Keratinocyte (primary cell): ENCODE measurements at regions not wholly inside any gene's neighbourhood (a gene's known extent, or its start where the extent isn't known, plus 50 kb on each side); places are given as distances from the start of the nearest gene placed in this dataset.
A peak's percentile ranks its signal among the peaks of the same experiment; 100 is the strongest.

ENCODE experiments used
- DNase-seq: peaks from one replicate; pipeline ENCODE4 v3.0.0-alpha.2; 2011; ENCODE audit warnings: low read depth, missing footprints, low spot score
- FAIRE-seq: peaks from 2 replicates; lab custom pipeline; 2011; peaks lifted over from hg19 to GRCh38; lab: Jason Lieb, UNC
- H2AFZ ChIP-seq: 2 replicates; pipeline ENCODE4 v1.6.0; 2012; ENCODE audit warnings: low read length, control low read depth, inconsistent platforms; ENCODE audit not compliant: control insufficient read depth
- H3K27ac ChIP-seq: 2 replicates; pipeline ENCODE4 v1.5.1; 2011; ENCODE audit warnings: low read length; ENCODE audit not compliant: control insufficient read depth, insufficient read depth
- H3K27me3 ChIP-seq: 3 replicates; pipeline ENCODE4 v1.6.0; 2011; ENCODE audit warnings: low read length; ENCODE audit not compliant: control insufficient read depth, insufficient read depth; ENCODE audit errors: extremely low read depth
- H3K36me3 ChIP-seq, 2 experiments: 2 replicates in 1 of 2; 3 replicates in 1 of 2; pipeline ENCODE4 v1.5.1; 2011; ENCODE audit warnings: low read length in 2 of 2, mild to moderate bottlenecking in 1 of 2; ENCODE audit not compliant: control insufficient read depth in 2 of 2, insufficient read depth in 2 of 2; ENCODE audit errors: extremely low read depth in 1 of 2
- H3K4me1 ChIP-seq: 3 replicates; pipeline ENCODE4 v1.5.1; 2011; ENCODE audit warnings: low read length; ENCODE audit not compliant: control insufficient read depth, insufficient read depth; ENCODE audit errors: extremely low read depth
- H3K4me2 ChIP-seq: 3 replicates; pipeline ENCODE4 v1.6.0; 2011; ENCODE audit warnings: low read depth, low read length; ENCODE audit not compliant: control insufficient read depth, insufficient read depth; ENCODE audit errors: extremely low read depth
- H3K4me3 ChIP-seq, 3 experiments: fragments of 200-600 bp in 1 of 3; sonication (generic) in 1 of 3; 2 replicates in 2 of 3; 3 replicates in 1 of 3; pipeline ENCODE4 v1.5.1; 2011 to 2016; ENCODE audit warnings: low read length in 3 of 3, mild to moderate bottlenecking in 3 of 3, control low read depth in 2 of 3, inconsistent platforms in 1 of 3, low read depth in 1 of 3, mixed read lengths in 1 of 3, mixed run types in 1 of 3, moderate library complexity in 1 of 3; ENCODE audit not compliant: control insufficient read depth in 2 of 3, insufficient read depth in 2 of 3; ENCODE audit errors: extremely low read depth in 1 of 3
- H3K79me2 ChIP-seq: 2 replicates; pipeline ENCODE4 v1.6.0; 2012; ENCODE audit warnings: low read length; ENCODE audit not compliant: control insufficient read depth, insufficient read depth
- H3K9ac ChIP-seq: 3 replicates; pipeline ENCODE4 v1.6.0; 2011; ENCODE audit warnings: low read length; ENCODE audit not compliant: control insufficient read depth, insufficient read depth; ENCODE audit errors: extremely low read depth
- H3K9me1 ChIP-seq: 3 replicates; pipeline ENCODE4 v1.6.0; 2011; ENCODE audit warnings: low read length; ENCODE audit not compliant: control insufficient read depth, insufficient read depth; ENCODE audit errors: extremely low read depth
- H3K9me3 ChIP-seq: 2 replicates; pipeline ENCODE4 v1.5.1; 2012; ENCODE audit warnings: low read depth, low read length; ENCODE audit not compliant: control insufficient read depth
- H4K20me1 ChIP-seq: 3 replicates; pipeline ENCODE4 v1.6.0; 2011; ENCODE audit warnings: low read length; ENCODE audit not compliant: control insufficient read depth, insufficient read depth; ENCODE audit errors: extremely low read depth
- EZH2 ChIP-seq: IDR thresholded peaks from one replicate; pipeline ENCODE4 v1.6.1; 2012; ENCODE audit warnings: inconsistent platforms, mild to moderate bottlenecking, low read length, moderate library complexity
- dilution Hi-C: fragments of 300-500 bp; cut with MboI; formaldehyde crosslinking; loops from one replicate; pipeline ENCODE4 v1.7.0; 2020; ENCODE audit warnings: low sequenced_read_pairs; ENCODE audit not compliant: extremely low pct_ligation_motif_present
- TF ChIP-seq, protein P1 (sequence below), 3 experiments: IDR thresholded peaks in 1 of 3; conservative IDR thresholded peaks in 1 of 3; optimal IDR thresholded peaks in 1 of 3; 2 replicates in 2 of 3; 3 replicates in 1 of 3; pipeline versions ENCODE3 to v1.5.1; 2011; ENCODE audit warnings: low read length in 3 of 3, mild to moderate bottlenecking in 3 of 3, moderate library complexity in 2 of 3, control low read depth in 1 of 3, inconsistent platforms in 1 of 3; ENCODE audit not compliant: insufficient read depth in 2 of 3; ENCODE audit errors: extremely low read depth in 1 of 3

DNA sequence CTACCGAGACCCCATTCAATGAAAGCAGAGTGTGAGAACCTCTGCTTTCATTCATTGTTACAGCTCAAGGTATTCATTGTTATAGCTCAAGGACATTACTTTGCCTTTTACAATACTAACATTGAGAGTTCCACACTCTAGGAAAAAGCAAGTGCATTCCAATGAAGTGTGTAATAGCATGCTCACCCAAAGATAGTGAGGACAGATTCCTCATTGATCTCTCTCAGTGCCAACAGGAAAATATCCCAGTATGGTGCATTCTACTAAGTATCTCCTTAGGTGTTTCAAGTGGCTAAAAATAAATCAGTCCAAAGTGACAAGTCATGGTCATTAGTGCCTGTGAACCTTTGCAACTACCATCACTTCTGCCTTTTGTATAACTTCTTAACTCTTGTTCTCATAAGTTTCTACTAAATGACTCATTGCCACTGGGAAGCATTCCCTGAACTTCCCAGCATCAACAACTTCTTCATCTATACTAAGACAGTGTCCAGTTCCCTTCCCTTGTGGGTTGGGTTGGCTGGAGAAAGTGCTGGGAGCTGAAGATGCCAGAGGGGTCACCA, 140.7 kb upstream of the STXBP5 start:
- Histone ChIP-seq H2AFZ (no peak overlapping the region), H3K9me3 (no peaks in the 10 kb centered on the region), H3K79me2 (no peaks in the 10 kb centered on the region), H3K4me3 (no peak overlapping the region), H3K27ac (no peak overlapping the region), H3K4me2 (peak overlapping the region; percentile 27), H3K36me3 (no peaks in the 10 kb centered on the region), H4K20me1 (no peaks in the 10 kb centered on the region), H3K9ac (no peak overlapping the region), H3K4me1 (peaks cover 9% of the 10 kb centered on the region), H3K9me1 (no peaks in the 10 kb centered on the region), H3K27me3 (no peaks in the 10 kb centered on the region)
- dilution Hi-C loops, result no loop called here
- DNase-seq, result peak; percentile 4
- TF ChIP-seq EZH2, result no peak
- TF ChIP-seq, protein P1, sequence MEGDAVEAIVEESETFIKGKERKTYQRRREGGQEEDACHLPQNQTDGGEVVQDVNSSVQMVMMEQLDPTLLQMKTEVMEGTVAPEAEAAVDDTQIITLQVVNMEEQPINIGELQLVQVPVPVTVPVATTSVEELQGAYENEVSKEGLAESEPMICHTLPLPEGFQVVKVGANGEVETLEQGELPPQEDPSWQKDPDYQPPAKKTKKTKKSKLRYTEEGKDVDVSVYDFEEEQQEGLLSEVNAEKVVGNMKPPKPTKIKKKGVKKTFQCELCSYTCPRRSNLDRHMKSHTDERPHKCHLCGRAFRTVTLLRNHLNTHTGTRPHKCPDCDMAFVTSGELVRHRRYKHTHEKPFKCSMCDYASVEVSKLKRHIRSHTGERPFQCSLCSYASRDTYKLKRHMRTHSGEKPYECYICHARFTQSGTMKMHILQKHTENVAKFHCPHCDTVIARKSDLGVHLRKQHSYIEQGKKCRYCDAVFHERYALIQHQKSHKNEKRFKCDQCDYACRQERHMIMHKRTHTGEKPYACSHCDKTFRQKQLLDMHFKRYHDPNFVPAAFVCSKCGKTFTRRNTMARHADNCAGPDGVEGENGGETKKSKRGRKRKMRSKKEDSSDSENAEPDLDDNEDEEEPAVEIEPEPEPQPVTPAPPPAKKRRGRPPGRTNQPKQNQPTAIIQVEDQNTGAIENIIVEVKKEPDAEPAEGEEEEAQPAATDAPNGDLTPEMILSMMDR (optimal IDR thresholded peaks at IDR 0.05 in 1 of 3, IDR thresholded peaks at IDR 0.05 in 1 of 3, conservative IDR thresholded peaks at IDR 0.05 in 1 of 3; ENCODE audit: extremely low read depth in 1 of 3, insufficient read depth in 2 of 3, low read length in 3 of 3), result no peak
- peak; percentile 90 for FAIRE-seq

DNA sequence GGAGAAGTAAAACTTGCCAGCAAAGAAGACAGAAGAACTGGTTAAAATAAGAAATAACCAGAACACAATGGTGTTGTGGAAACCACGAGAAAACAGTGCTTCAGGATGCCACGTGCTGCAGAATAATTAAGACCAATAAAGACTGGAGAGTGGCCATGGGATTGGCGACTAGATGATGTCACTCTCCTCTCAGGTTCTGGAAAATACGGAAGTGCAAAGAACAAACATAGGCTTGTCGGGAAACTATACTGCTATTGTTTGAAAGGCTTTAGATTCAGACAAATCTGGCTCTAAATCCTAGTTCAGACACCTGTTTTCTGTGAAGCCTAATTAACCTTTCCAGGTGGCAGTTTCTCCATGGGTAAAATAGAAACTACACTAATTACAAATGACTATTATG, 138.4 kb upstream of the STXBP5 start:
- no peak for TF ChIP-seq EZH2
- TF ChIP-seq, protein P1 (optimal IDR thresholded peaks at IDR 0.05 in 1 of 3, IDR thresholded peaks at IDR 0.05 in 1 of 3, conservative IDR thresholded peaks at IDR 0.05 in 1 of 3; ENCODE audit: extremely low read depth in 1 of 3, insufficient read depth in 2 of 3, low read length in 3 of 3), result no peak
- no peaks in the 10 kb centered on the region for H3K27me3 ChIP-seq
- H3K9ac ChIP-seq, result no peak overlapping the region
- H3K4me1 ChIP-seq, result peaks cover 9% of the 10 kb centered on the region
- no peak overlapping the region for H3K4me3 ChIP-seq
- FAIRE-seq (no peak), DNase-seq (no peak)
- dilution Hi-C loops, result no loop called here
- H2AFZ ChIP-seq, result no peak overlapping the region
- no peaks in the 10 kb centered on the region for H3K79me2 ChIP-seq
- no peaks in the 10 kb centered on the region for H3K9me3 ChIP-seq
- no peak overlapping the region for H3K27ac ChIP-seq
- H3K9me1 ChIP-seq, result no peaks in the 10 kb centered on the region
- no peaks in the 10 kb centered on the region for H4K20me1 ChIP-seq
- no peaks in the 10 kb centered on the region for H3K36me3 ChIP-seq
- no peak overlapping the region for H3K4me2 ChIP-seq
